Vagina (tissue), 2 donors: ENCODE measurements at regions not wholly inside any gene's neighbourhood (a gene's known extent, or its start where the extent isn't known, plus 50 kb on each side); places are given as distances from the start of the nearest gene placed in this dataset.

Source experiments
- POLR2A ChIP-seq, 2 donors: fragments of 450-650 bp; IDR thresholded peaks; one replicate each; pipeline ENCODE4 v1.6.1; 2017; ENCODE audit warnings: antibody characterized with exemption in 2 of 2, mild to moderate bottlenecking in 2 of 2, moderate library complexity in 2 of 2
- POLR2AphosphoS5 ChIP-seq, 2 donors: sonication (generic); formaldehyde crosslinking; IDR thresholded peaks; one replicate each; pipeline ENCODE4 v1.9.0; 2017; ENCODE audit warnings: antibody characterized with exemption in 2 of 2, mild to moderate bottlenecking in 2 of 2, low read depth in 1 of 2; ENCODE audit not compliant: insufficient read depth in 1 of 2
- TF ChIP-seq, protein P1 (sequence below), 3 experiments: fragments of 450-650 bp in 2 of 3; fragments of 200-600 bp in 1 of 3; sonication (generic) in 1 of 3; IDR thresholded peaks; one replicate each; pipeline ENCODE4 v1.5.1; 2017 to 2019; ENCODE audit warnings: antibody characterized with exemption in 3 of 3, mild to moderate bottlenecking in 2 of 3, moderate library complexity in 2 of 3

DNA sequence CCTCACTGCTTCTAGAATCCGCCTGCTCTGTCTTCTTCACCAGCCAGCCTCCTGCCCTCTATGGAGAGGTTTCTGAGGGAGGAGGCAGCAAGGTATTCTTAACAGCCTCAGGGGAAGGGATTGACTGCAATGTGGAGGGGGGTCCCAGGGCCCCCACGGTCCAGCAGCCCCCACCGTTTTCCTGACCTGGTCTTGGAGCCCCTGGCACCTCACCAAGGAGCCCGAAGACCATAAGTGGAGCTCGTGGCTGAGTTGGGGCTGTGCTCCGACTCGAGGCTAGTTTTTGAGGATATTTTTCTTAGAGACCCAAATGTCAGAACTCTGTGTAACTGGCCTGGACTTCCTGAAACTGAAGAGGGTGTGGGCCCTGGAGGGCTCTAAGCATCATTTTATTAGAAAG, 590.0 kb downstream of the BRD1 start:
- TF ChIP-seq, protein P1, sequence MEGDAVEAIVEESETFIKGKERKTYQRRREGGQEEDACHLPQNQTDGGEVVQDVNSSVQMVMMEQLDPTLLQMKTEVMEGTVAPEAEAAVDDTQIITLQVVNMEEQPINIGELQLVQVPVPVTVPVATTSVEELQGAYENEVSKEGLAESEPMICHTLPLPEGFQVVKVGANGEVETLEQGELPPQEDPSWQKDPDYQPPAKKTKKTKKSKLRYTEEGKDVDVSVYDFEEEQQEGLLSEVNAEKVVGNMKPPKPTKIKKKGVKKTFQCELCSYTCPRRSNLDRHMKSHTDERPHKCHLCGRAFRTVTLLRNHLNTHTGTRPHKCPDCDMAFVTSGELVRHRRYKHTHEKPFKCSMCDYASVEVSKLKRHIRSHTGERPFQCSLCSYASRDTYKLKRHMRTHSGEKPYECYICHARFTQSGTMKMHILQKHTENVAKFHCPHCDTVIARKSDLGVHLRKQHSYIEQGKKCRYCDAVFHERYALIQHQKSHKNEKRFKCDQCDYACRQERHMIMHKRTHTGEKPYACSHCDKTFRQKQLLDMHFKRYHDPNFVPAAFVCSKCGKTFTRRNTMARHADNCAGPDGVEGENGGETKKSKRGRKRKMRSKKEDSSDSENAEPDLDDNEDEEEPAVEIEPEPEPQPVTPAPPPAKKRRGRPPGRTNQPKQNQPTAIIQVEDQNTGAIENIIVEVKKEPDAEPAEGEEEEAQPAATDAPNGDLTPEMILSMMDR (IDR thresholded peaks at IDR 0.05): no peak
- TF ChIP-seq POLR2AphosphoS5 (IDR thresholded peaks at IDR 0.05; ENCODE audit: insufficient read depth in 1 of 2, low read depth in 1 of 2) (no peak), POLR2A (IDR thresholded peaks at IDR 0.05) (no peak)
